ENCODE measurements at regions not wholly inside any gene's neighbourhood (a gene's known extent, or its start where the extent isn't known, plus 50 kb on each side); places are given as distances from the start of the nearest gene placed in this dataset.

- DNase-seq (ENCODE audit: low read depth), result no peak
These were observed 349.1 kb upstream of the EEF2KMT start for GRCh38 chr16:5446623-5447240.

GRCh38 chr16:5444189-5444588, 346.6 kb upstream of the EEF2KMT start:
- DNase-seq (ENCODE audit: low read depth), result peak; percentile 20

- DNase-seq (ENCODE audit: low read depth), result no peak
These were observed 345.4 kb upstream of the EEF2KMT start for GRCh38 chr16:5442986-5443385.

GRCh38 chr16:5442054-5442453, 344.5 kb upstream of the EEF2KMT start:
- no peak for DNase-seq (ENCODE audit: low read depth)

DNA sequence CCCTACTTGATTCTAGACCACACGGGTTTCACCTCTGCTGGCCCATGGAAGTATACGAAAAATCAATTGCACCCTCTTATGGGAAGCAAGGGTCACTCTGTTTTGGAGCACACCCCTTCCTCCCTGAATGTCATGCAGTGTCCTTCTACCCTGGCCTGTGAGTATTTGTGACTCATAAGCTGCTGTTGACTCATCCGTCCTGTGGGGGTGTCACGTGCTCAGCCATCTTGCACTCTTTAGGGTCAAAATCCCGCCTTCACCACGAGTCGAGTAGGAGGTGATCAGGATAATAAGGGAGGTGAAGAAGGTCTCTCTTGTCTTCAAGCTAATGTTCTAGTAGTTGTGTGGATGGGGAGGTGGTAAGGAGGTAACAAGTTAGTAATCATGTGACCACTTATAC, 341.0 kb upstream of the EEF2KMT start:
- peak; percentile 72 for DNase-seq (ENCODE audit: low read depth)

DNA sequence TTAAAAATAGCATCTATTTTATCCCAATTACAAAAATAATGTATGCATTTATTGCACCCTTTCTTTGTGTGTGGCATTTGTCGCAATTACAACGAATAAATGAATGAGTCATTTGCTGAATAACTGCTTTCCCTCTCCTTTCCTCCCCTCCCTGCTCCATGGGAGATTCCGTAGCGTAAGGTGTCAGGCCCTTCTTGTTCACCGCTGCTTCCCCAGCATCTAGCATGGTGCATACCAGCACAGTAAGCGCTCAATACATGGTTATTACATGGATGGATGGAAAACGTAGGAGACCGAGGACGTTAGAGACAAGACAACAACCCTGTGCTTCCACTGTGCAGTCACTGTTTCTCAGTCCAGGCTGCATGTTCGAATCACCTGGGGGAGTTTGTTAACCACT, 336.0 kb upstream of the EEF2KMT start:
- no peak for DNase-seq (ENCODE audit: low read depth)

- DNase-seq (ENCODE audit: low read depth), result no peak
These were observed 334.6 kb upstream of the EEF2KMT start for GRCh38 chr16:5432166-5432565.

GRCh38 chr16:5430598-5430997, 333.0 kb upstream of the EEF2KMT start:
- no peak for DNase-seq (ENCODE audit: low read depth)

DNA sequence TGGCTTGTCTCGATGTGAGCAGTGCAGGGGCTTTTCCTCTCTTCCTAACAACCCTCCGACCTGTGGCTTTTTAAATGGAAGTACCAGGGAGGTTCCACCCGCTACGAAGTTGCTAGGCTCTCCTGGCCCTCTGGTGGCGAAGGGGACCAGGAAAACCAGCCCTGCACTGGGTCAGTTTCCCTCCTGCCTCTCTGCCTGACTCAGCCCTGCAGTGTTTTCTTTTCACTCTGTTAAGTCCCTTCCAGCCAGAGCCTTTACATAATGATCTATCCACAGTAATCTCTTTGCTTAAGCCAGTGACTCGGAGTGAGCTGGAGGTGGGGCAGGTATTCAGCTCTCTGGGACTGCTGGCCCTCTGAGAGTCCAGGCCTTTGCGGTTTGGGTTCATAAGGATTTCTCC, 331.3 kb upstream of the EEF2KMT start:
- peak; percentile 68 for DNase-seq (ENCODE audit: low read depth)

GRCh38 chr16:5427571-5427970, 330.0 kb upstream of the EEF2KMT start:
- DNase-seq (ENCODE audit: low read depth), result no peak

GRCh38 chr16:5422643-5423496, 325.3 kb upstream of the EEF2KMT start:
- DNase-seq (ENCODE audit: low read depth), result no peak

DNA sequence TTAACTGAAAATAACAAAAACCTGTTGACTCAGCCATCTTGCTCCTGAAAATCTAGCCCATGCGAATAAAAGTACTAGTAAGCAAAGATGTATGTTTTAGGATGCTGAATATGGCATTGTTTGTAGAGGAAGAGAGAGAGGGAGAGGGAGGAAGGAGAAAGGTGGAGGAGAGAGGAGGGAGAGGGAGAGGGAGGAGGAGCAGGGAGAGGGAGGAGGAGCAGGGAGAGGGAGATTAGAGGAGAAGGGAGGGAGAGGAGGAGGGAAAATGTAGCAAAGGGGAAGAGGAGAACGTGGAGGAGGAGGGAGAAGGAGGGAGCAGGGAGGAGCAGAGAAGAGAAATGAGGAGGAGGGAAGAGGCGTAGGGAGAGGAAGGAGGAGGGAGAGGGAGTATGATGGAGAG, 324.5 kb upstream of the EEF2KMT start:
- DNase-seq (ENCODE audit: low read depth), result no peak

DNA sequence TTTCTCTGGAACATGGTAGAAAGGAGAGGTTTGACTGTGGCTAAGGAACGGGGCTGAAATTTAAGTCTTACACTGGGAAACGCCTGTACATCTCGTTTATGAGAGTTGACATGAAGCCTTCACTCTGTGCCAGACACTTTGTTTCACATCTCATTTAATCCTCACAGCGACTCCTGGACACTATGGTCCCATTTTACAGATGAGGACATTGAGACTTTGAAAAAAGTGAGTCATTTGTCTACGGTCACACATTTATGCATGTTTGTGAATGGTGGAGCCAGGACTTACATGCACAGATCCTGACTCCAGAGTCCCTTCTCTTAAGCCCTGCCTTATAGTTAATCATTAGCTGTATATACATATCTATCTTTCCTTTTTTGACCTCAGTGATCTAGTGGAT, 318.4 kb upstream of the EEF2KMT start:
- DNase-seq (ENCODE audit: low read depth), result no peak

DNA sequence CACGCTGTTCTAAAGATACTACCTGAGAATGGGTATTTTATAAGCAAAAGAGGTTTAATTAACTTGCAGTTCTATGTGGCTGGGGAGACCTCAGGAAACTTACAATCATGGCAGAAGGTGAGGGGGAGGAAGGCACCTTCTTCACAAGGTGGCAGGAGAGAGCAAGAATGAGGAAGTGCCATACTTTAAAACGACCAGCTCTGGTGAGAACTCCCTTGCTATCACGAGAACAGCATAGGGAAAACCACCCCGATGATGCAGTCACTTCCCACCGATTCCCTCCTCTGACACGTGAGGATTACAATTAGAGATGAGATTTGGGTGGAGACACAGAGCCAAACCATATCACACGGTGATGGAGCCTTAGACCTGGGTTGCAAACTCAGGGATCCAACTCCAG, 317.5 kb upstream of the EEF2KMT start:
- no peak for DNase-seq (ENCODE audit: low read depth)

- DNase-seq (ENCODE audit: low read depth), result peak; percentile 31
These were observed 315.1 kb upstream of the EEF2KMT start for GRCh38 chr16:5412731-5413130.

DNA sequence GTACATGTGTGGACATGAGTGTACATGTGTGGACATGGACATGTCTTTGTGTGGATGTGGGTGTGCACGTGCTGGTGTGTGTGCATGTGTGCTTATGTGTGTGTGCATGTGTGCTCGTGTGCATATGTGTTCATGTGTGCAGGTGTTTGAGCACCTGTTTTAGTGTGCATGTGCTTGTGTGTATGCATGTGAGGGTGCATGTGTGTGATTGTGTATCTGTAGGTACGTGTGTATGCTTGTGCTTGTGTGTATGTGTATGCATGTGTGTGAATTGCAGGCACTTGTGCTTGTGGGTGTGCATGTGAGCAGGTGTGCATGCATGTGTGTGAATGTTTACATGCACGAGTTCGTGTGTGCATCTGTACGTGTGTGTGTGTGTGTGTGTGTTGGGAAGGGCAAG, 300.6 kb upstream of the EEF2KMT start:
- no peak for DNase-seq (ENCODE audit: low read depth)

- DNase-seq (ENCODE audit: low read depth), result no peak
These were observed 299.3 kb upstream of the EEF2KMT start for GRCh38 chr16:5396880-5397279.

- DNase-seq (ENCODE audit: low read depth), result peak; percentile 72
These were observed 295.5 kb upstream of the EEF2KMT start for GRCh38 chr16:5393070-5393469.

DNA sequence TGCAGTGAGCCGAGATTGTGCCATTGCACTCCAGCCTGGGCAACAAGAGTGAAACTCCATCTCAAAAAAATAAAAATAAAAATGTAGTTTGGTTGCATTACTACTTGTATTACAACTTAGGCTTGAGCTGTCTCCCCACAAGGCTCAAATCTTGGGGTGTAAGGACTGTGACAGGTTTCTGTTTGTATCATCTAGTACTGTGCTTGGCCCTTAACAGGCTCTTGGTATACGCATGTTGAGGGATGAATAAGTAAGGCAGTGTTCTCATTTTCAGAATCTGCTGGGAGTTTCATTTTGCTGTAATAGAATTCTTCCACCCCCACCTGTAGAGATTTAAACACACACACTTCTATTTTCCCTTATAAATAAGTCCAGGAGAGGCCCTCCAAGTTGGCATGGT, 289.4 kb upstream of the EEF2KMT start:
- DNase-seq (ENCODE audit: low read depth), result no peak

GRCh38 chr16:5385811-5386210, 288.2 kb upstream of the EEF2KMT start:
- no peak for DNase-seq (ENCODE audit: low read depth)

GRCh38 chr16:5385115-5385514, 287.5 kb upstream of the EEF2KMT start:
- no peak for DNase-seq (ENCODE audit: low read depth)

GRCh38 chr16:5383737-5384136, 286.1 kb upstream of the EEF2KMT start:
- DNase-seq (ENCODE audit: low read depth), result no peak

DNA sequence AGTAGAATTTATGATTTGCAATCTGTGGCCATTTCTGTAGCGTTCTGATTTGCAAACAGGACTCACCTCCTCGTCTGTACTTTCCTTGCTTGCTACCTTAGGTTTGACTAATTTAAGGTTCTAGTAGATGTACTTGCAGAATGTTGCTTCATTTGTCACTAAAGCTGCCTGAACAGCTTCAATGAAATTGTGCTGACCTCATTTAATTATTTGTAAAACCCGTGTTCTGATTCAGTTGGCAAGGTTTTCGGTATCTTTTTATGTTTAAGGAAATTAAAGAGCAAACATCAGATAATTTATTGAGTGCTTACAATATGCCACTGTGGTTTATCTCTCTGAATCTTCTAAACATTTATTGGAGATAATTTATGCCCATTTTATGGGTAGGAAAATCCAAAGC, 284.9 kb upstream of the EEF2KMT start:
- no peak for DNase-seq (ENCODE audit: low read depth)

GRCh38 chr16:5381481-5381880, 283.9 kb upstream of the EEF2KMT start:
- no peak for DNase-seq (ENCODE audit: low read depth)

All from M059J (cell line).